Fibroblast of lung (primary cell): ENCODE measurements at regions not wholly inside any gene's neighbourhood (a gene's known extent, or its start where the extent isn't known, plus 50 kb on each side); places are given as distances from the start of the nearest gene placed in this dataset.
A peak's percentile ranks its signal among the peaks of the same experiment; 100 is the strongest.

Experiments used
- DNase-seq, 2 donors: peaks; one replicate each; pipeline versions ENCODE4 v3.0.0 to v3.0.0-alpha.2; 2010; ENCODE audit warnings: low read depth in 2 of 2
- H2AFZ ChIP-seq: 2 replicates; pipeline ENCODE4 v1.5.1; 2012; ENCODE audit warnings: low read length, control low read depth, inconsistent platforms
- H3K27ac ChIP-seq: 2 replicates; pipeline ENCODE4 v1.5.1; 2011; ENCODE audit warnings: low read length, control low read depth; ENCODE audit not compliant: insufficient read depth
- H3K27me3 ChIP-seq: 2 replicates; pipeline ENCODE4 v1.5.1; 2011; ENCODE audit warnings: mild to moderate bottlenecking, low read length; ENCODE audit not compliant: control insufficient read depth, insufficient read depth
- H3K36me3 ChIP-seq: 2 replicates; pipeline ENCODE4 v1.5.1; 2011; ENCODE audit warnings: low read length; ENCODE audit not compliant: control insufficient read depth, insufficient read depth
- H3K4me1 ChIP-seq: 2 replicates; pipeline ENCODE4 v1.5.1; 2011; ENCODE audit warnings: low read length; ENCODE audit not compliant: control insufficient read depth, insufficient read depth; ENCODE audit errors: extremely low read depth
- H3K4me2 ChIP-seq: 2 replicates; pipeline ENCODE4 v1.5.1; 2011; ENCODE audit warnings: low read length, control low read depth; ENCODE audit not compliant: insufficient read depth; ENCODE audit errors: extremely low read depth
- H3K4me3 ChIP-seq, 4 experiments: fragments of 200-600 bp in 1 of 4; sonication (generic) in 1 of 4; replicated peaks in 1 of 4; 2 replicates each; pipeline ENCODE4 v1.5.1; 2011 to 2016; ENCODE audit warnings: low read length in 4 of 4, low read depth in 3 of 4, mild to moderate bottlenecking in 3 of 4, control low read depth in 2 of 4, inconsistent platforms in 1 of 4, mixed read lengths in 1 of 4; ENCODE audit not compliant: insufficient read depth in 1 of 4; ENCODE audit errors: control extremely low read depth in 1 of 4
- H3K79me2 ChIP-seq: 2 replicates; pipeline ENCODE4 v1.5.1; 2012; ENCODE audit warnings: mild to moderate bottlenecking, low read length, inconsistent platforms; ENCODE audit not compliant: control insufficient read depth, insufficient read depth
- H3K9ac ChIP-seq: 2 replicates; pipeline ENCODE4 v1.5.1; 2011; ENCODE audit warnings: mild to moderate bottlenecking, low read length, control low read depth; ENCODE audit not compliant: insufficient read depth
- H3K9me3 ChIP-seq: 2 replicates; pipeline ENCODE4 v1.5.1; 2012; ENCODE audit warnings: low read depth, low read length; ENCODE audit not compliant: control insufficient read depth, insufficient read depth
- H4K20me1 ChIP-seq: 2 replicates; pipeline ENCODE4 v1.5.1; 2011; ENCODE audit warnings: low read length; ENCODE audit not compliant: control insufficient read depth, insufficient read depth; ENCODE audit errors: extremely low read depth
- EZH2 ChIP-seq: IDR thresholded peaks from 2 replicates; pipeline ENCODE4 v1.5.1; 2012; ENCODE audit warnings: low read length, control low read depth, mild to moderate bottlenecking; ENCODE audit errors: missing control alignments
- TF ChIP-seq, protein P1 (sequence below), 2 donors: IDR thresholded peaks in 1 of 2; conservative IDR thresholded peaks in 1 of 2; 1 replicate in 1 of 2; 2 replicates in 1 of 2; pipeline ENCODE4 v1.5.1; 2011 to 2012; ENCODE audit warnings: low read length in 2 of 2, control low read depth in 1 of 2, inconsistent platforms in 1 of 2, low read depth in 1 of 2, mild to moderate bottlenecking in 1 of 2

DNA sequence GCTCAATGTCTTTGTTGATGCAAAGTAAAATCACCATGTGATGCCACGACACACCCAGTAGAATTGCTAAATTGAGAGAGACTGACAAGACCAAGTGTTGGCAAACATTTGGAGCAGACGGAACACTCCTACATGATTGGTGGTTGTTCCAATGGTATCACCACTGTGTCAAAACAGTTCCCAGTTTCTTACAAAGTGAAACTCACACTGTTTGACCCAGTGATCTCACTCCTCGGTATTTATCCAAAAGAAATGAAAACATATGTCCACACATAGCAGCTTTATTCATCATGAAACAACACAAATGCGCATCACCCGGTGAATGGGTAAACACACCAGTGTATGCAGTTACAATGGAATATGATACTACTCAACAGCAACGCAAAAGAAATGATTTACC is 74.0 kb upstream of the SULF2 start:
- Histone ChIP-seq H3K9me3 (no peaks in the 10 kb centered on the region), H3K9ac (no peak overlapping the region), H3K36me3 (no peaks in the 10 kb centered on the region), H3K27me3 (no peaks in the 10 kb centered on the region), H2AFZ (no peak overlapping the region), H4K20me1 (no peaks in the 10 kb centered on the region), H3K4me3 (no peak overlapping the region), H3K27ac (no peak overlapping the region), H3K4me1 (no peaks in the 10 kb centered on the region), H3K79me2 (no peaks in the 10 kb centered on the region), H3K4me2 (no peak overlapping the region)
- no peak for DNase-seq
- TF ChIP-seq EZH2 = no peak
- TF ChIP-seq, protein P1, sequence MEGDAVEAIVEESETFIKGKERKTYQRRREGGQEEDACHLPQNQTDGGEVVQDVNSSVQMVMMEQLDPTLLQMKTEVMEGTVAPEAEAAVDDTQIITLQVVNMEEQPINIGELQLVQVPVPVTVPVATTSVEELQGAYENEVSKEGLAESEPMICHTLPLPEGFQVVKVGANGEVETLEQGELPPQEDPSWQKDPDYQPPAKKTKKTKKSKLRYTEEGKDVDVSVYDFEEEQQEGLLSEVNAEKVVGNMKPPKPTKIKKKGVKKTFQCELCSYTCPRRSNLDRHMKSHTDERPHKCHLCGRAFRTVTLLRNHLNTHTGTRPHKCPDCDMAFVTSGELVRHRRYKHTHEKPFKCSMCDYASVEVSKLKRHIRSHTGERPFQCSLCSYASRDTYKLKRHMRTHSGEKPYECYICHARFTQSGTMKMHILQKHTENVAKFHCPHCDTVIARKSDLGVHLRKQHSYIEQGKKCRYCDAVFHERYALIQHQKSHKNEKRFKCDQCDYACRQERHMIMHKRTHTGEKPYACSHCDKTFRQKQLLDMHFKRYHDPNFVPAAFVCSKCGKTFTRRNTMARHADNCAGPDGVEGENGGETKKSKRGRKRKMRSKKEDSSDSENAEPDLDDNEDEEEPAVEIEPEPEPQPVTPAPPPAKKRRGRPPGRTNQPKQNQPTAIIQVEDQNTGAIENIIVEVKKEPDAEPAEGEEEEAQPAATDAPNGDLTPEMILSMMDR (conservative IDR thresholded peaks at IDR 0.05 in 1 of 2, IDR thresholded peaks at IDR 0.05 in 1 of 2; ENCODE audit: low read depth in 1 of 2, low read length in 2 of 2) = no peak

DNA sequence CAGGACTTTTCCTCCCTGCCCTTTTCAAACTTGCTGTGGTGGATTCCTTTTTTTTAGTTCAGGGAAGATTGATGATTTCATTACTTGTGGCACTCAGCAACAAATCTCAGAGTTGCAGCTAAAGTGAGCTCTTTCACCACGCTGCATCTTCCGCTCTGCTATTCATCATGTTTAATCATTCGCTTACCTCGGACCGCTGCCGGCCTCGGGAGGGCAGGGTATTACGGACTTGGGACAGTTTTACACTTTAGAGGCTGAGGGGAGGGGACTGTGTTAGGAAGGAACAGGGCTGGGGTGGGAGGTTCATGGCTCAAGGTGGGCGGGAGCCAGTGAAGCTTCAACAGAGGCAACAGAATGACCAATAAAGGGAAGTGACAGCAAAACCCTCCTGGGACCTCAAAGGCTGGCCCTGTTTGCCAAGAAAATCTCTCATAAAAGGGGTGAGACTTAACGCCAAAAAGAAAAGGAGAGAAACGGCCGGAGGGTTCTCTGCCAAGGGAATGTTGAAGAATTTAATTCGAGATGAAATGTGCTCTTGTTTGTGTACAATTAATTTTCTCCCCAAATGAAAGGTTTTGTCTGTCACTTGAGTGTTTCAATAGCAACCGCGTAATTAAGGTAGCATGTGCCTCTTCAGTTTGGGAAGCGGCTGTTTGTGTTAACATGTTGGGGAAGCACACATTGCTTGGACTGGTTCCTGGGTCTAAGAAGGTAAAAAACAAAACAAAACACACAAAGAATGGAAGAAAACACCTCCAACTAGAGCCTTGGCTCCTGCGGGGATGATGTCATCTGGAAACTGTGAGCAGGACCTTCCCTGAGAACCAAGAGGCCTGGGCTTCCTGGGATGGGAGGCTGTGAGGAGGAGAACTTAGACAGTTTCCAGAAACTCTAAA is 72.5 kb upstream of the SULF2 start:
- TF ChIP-seq, protein P1 (conservative IDR thresholded peaks at IDR 0.05 in 1 of 2, IDR thresholded peaks at IDR 0.05 in 1 of 2; ENCODE audit: low read depth in 1 of 2, low read length in 2 of 2) = no peak
- H3K4me2 ChIP-seq = no peak overlapping the region
- H3K9ac ChIP-seq = no peak overlapping the region
- no peaks in the 10 kb centered on the region for H3K79me2 ChIP-seq
- H3K27me3 ChIP-seq = no peaks in the 10 kb centered on the region
- H3K4me1 ChIP-seq = no peaks in the 10 kb centered on the region
- no peak overlapping the region for H3K27ac ChIP-seq
- peak in 1 of 2 donors; percentile 85 for DNase-seq
- H3K9me3 ChIP-seq = no peaks in the 10 kb centered on the region
- no peak overlapping the region for H2AFZ ChIP-seq
- H4K20me1 ChIP-seq = no peaks in the 10 kb centered on the region
- no peaks in the 10 kb centered on the region for H3K36me3 ChIP-seq
- no peak overlapping the region for H3K4me3 ChIP-seq

GRCh38 chr20:47857187-47857568 is 71.9 kb upstream of the SULF2 start:
- H3K27me3 ChIP-seq = no peaks in the 10 kb centered on the region
- H3K9ac ChIP-seq = no peak overlapping the region
- no peak for DNase-seq
- H3K4me3 ChIP-seq = no peak overlapping the region
- no peaks in the 10 kb centered on the region for H3K4me1 ChIP-seq
- H3K4me2 ChIP-seq = no peak overlapping the region
- no peak overlapping the region for H2AFZ ChIP-seq
- no peaks in the 10 kb centered on the region for H4K20me1 ChIP-seq
- TF ChIP-seq, protein P1 (conservative IDR thresholded peaks at IDR 0.05 in 1 of 2, IDR thresholded peaks at IDR 0.05 in 1 of 2; ENCODE audit: low read depth in 1 of 2, low read length in 2 of 2) = no peak
- no peak for TF ChIP-seq EZH2
- H3K79me2 ChIP-seq = no peaks in the 10 kb centered on the region
- no peaks in the 10 kb centered on the region for H3K36me3 ChIP-seq
- no peaks in the 10 kb centered on the region for H3K9me3 ChIP-seq
- H3K27ac ChIP-seq = no peak overlapping the region
